Liver (tissue), 8 donors: ENCODE measurements at regions not wholly inside any gene's neighbourhood (a gene's known extent, or its start where the extent isn't known, plus 50 kb on each side); places are given as distances from the start of the nearest gene placed in this dataset.

Experiments
- DNase-seq: peaks from one replicate; pipeline ENCODE4 v3.0.0-alpha.2; 2017; ENCODE audit warnings: low spot score
- H3K27ac ChIP-seq, 2 donors: one replicate each; pipeline ENCODE4 v1.7.0; 2013; ENCODE audit warnings: inconsistent platforms in 2 of 2, low read length in 2 of 2, control low read depth in 1 of 2, low read depth in 1 of 2, mild to moderate bottlenecking in 1 of 2
- H3K27me3 ChIP-seq, 4 donors: one replicate each; pipeline versions ENCODE4 v1.6.1 to v1.7.0; 2013; ENCODE audit warnings: low read length in 3 of 4, inconsistent platforms in 1 of 4, mild to moderate bottlenecking in 1 of 4, moderate library complexity in 1 of 4; ENCODE audit not compliant: control insufficient read depth in 4 of 4, insufficient read depth in 4 of 4
- H3K36me3 ChIP-seq, 4 donors: one replicate each; pipeline versions ENCODE4 v1.6.1 to v1.7.0; 2013; ENCODE audit warnings: low read length in 3 of 4, mild to moderate bottlenecking in 3 of 4, low read depth in 1 of 4, moderate library complexity in 1 of 4; ENCODE audit not compliant: control insufficient read depth in 4 of 4, insufficient read depth in 3 of 4
- H3K4me1 ChIP-seq, 4 donors: one replicate each; pipeline versions ENCODE4 v1.6.1 to v1.7.0; 2013; ENCODE audit warnings: low read length in 3 of 4, mild to moderate bottlenecking in 3 of 4, moderate library complexity in 1 of 4; ENCODE audit not compliant: control insufficient read depth in 4 of 4, insufficient read depth in 4 of 4
- H3K4me3 ChIP-seq, 3 donors: one replicate each; pipeline versions ENCODE4 v1.6.1 to v1.7.0; 2013; ENCODE audit warnings: low read length in 3 of 3, control low read depth in 1 of 3, low read depth in 1 of 3, mild to moderate bottlenecking in 1 of 3
- H3K9ac ChIP-seq, 2 donors: one replicate each; pipeline ENCODE4 v1.7.0; 2013; ENCODE audit warnings: low read length in 2 of 2, mild to moderate bottlenecking in 2 of 2, moderate library complexity in 2 of 2, control low read depth in 1 of 2, low read depth in 1 of 2
- H3K9me3 ChIP-seq, 4 donors: one replicate each; pipeline versions ENCODE4 v1.6.1 to v1.7.0; 2013; ENCODE audit warnings: low read length in 3 of 4; ENCODE audit not compliant: control insufficient read depth in 4 of 4
- ATF3 ChIP-seq: IDR thresholded peaks from 2 replicates; pipeline ENCODE4 v1.6.1; 2016; ENCODE audit warnings: antibody characterized with exemption
- CTCF ChIP-seq: fragments of 150-350 bp; IDR thresholded peaks from 2 replicates; pipeline ENCODE4 v1.5.1; 2017; ENCODE audit warnings: improper control_type of control experiment, low read depth, low read length; ENCODE audit not compliant: missing input control
- EGR1 ChIP-seq, 2 donors: IDR thresholded peaks; 2 replicates each; pipeline ENCODE4 v1.6.1; 2016 to 2018; ENCODE audit warnings: antibody characterized with exemption in 2 of 2, low read depth in 2 of 2
- FOXA1 ChIP-seq: IDR thresholded peaks from 2 replicates; pipeline ENCODE4 v1.6.1; 2016; ENCODE audit warnings: antibody characterized with exemption
- FOXA2 ChIP-seq: IDR thresholded peaks from 2 replicates; pipeline ENCODE4 v1.6.1; 2016; ENCODE audit warnings: antibody characterized with exemption
- GABPA ChIP-seq, 2 donors: IDR thresholded peaks in 1 of 2; conservative IDR thresholded peaks in 1 of 2; 2 replicates each; pipeline ENCODE4 v1.6.1; 2016; ENCODE audit warnings: antibody characterized with exemption in 2 of 2, mild to moderate bottlenecking in 1 of 2, moderate library complexity in 1 of 2
- HNF4A ChIP-seq, 2 donors: conservative IDR thresholded peaks; 2 replicates each; pipeline ENCODE4 v1.6.1; 2016; ENCODE audit warnings: antibody characterized with exemption in 2 of 2, mild to moderate bottlenecking in 2 of 2
- HNF4G ChIP-seq: IDR thresholded peaks from 2 replicates; pipeline ENCODE4 v1.6.1; 2016; ENCODE audit warnings: antibody characterized with exemption
- JUND ChIP-seq, 2 donors: IDR thresholded peaks; 2 replicates each; pipeline ENCODE4 v1.6.1; 2016; ENCODE audit warnings: antibody characterized with exemption in 2 of 2
- MAX ChIP-seq: IDR thresholded peaks from 2 replicates; pipeline ENCODE4 v1.6.1; 2016; ENCODE audit warnings: antibody characterized with exemption
- NR2F2 ChIP-seq: IDR thresholded peaks from 2 replicates; pipeline ENCODE4 v1.6.1; 2016; ENCODE audit warnings: antibody characterized with exemption
- RAD21 ChIP-seq, 2 donors: IDR thresholded peaks; 2 replicates each; pipeline ENCODE4 v1.6.1; 2016; ENCODE audit warnings: antibody characterized with exemption in 2 of 2, mild to moderate bottlenecking in 2 of 2
- REST ChIP-seq: IDR thresholded peaks from 2 replicates; pipeline ENCODE4 v1.6.1; 2016; ENCODE audit warnings: antibody characterized with exemption, mild to moderate bottlenecking
- RXRA ChIP-seq, 2 donors: IDR thresholded peaks; 2 replicates each; pipeline ENCODE4 v1.6.1; 2017 to 2018; ENCODE audit warnings: antibody characterized with exemption in 2 of 2, mild to moderate bottlenecking in 1 of 2
- SP1 ChIP-seq: IDR thresholded peaks from 2 replicates; pipeline ENCODE4 v1.6.1; 2018; ENCODE audit warnings: antibody characterized with exemption, mild to moderate bottlenecking
- TAF1 ChIP-seq: conservative IDR thresholded peaks from 2 replicates; pipeline ENCODE4 v1.6.1; 2016; ENCODE audit warnings: antibody characterized with exemption, mild to moderate bottlenecking
- YY1 ChIP-seq: IDR thresholded peaks from 2 replicates; pipeline ENCODE4 v1.6.1; 2016; ENCODE audit warnings: antibody characterized with exemption, mild to moderate bottlenecking
- ZBTB33 ChIP-seq: IDR thresholded peaks from 2 replicates; pipeline ENCODE4 v1.6.1; 2016; ENCODE audit warnings: antibody characterized with exemption
- WGBS: extraction: QIAGEN DNeasy Blood & Tissue Kit; methylation state at CpG from one replicate; pipeline ENCODE4 v1.1.7; 2013; 5-methylcytosine and 5-hydroxymethylcytosine counted together
- donor health status: healthy.
- donor health status: healthy.
- donor health status: healthy.
- donor health status: healthy.
- donor health status: healthy.

GRCh38 chrX:148284821-148285220, 215.6 kb upstream of the AFF2 start:
- no peak overlapping the region for H3K27ac ChIP-seq
- WGBS, result 77% methylated on average over 2 of the region's 2 CpGs
- no peaks in the 10 kb centered on the region for H3K9me3 ChIP-seq

GRCh38 chrX:148288451-148288850, 212.0 kb upstream of the AFF2 start:
- Histone ChIP-seq H3K27me3 (no peaks in the 10 kb centered on the region), H3K27ac (no peak overlapping the region), H3K9me3 (peaks cover 0 to 2% (median 0%) of the 10 kb centered on the region in 4 donors), H3K4me3 (no peak overlapping the region), H3K9ac (no peak overlapping the region), H3K4me1 (no peaks in the 10 kb centered on the region), H3K36me3 (no peaks in the 10 kb centered on the region)
- WGBS, result 86% methylated on average over 3 of the region's 3 CpGs
- TF ChIP-seq RAD21 (IDR thresholded peaks at IDR 0.05), result no peak
- TF ChIP-seq GABPA (IDR thresholded peaks at IDR 0.05 in 1 of 2, conservative IDR thresholded peaks at IDR 0.05 in 1 of 2), result no peak
- TF ChIP-seq HNF4A (conservative IDR thresholded peaks at IDR 0.05), result no peak
- TF ChIP-seq RXRA (IDR thresholded peaks at IDR 0.05), result no peak
- TF ChIP-seq ZBTB33, result no peak
- no peak for DNase-seq

More at GRCh38 chrX:148284821-148285220, 215.6 kb upstream of the AFF2 start:
- TF ChIP-seq YY1, result no peak
- no peak for TF ChIP-seq MAX
- Histone ChIP-seq H3K36me3 (no peaks in the 10 kb centered on the region), H3K27me3 (no peaks in the 10 kb centered on the region), H3K4me1 (no peaks in the 10 kb centered on the region), H3K9ac (no peak overlapping the region), H3K4me3 (no peak overlapping the region)
- DNase-seq, result no peak

GRCh38 chrX:148290041-148290440, 210.4 kb upstream of the AFF2 start:
- DNase-seq, result no peak
- WGBS, result 92% methylated on average over 2 of the region's 2 CpGs
- H3K36me3 ChIP-seq, result no peaks in the 10 kb centered on the region
- H3K27me3 ChIP-seq, result no peaks in the 10 kb centered on the region
- H3K9ac ChIP-seq, result no peak overlapping the region
- no peaks in the 10 kb centered on the region for H3K4me1 ChIP-seq
- peaks cover 0 to 2% (median 0%) of the 10 kb centered on the region in 4 donors for H3K9me3 ChIP-seq
- H3K27ac ChIP-seq, result no peak overlapping the region
- no peak for TF ChIP-seq JUND (IDR thresholded peaks at IDR 0.05)
- TF ChIP-seq NR2F2, result no peak
- TF ChIP-seq SP1, result no peak
- no peak for TF ChIP-seq REST
- TF ChIP-seq CTCF, result no peak
- no peak for TF ChIP-seq HNF4G
- TF ChIP-seq FOXA1, result no peak
- TF ChIP-seq EGR1 (IDR thresholded peaks at IDR 0.05; ENCODE audit: low read depth in 2 of 2), result no peak
- TF ChIP-seq TAF1, result no peak
- no peak for TF ChIP-seq ZBTB33
- TF ChIP-seq YY1, result no peak
- TF ChIP-seq HNF4A (conservative IDR thresholded peaks at IDR 0.05), result no peak
- no peak for TF ChIP-seq RAD21 (IDR thresholded peaks at IDR 0.05)
- TF ChIP-seq RXRA (IDR thresholded peaks at IDR 0.05), result no peak
- no peak for TF ChIP-seq MAX
- TF ChIP-seq FOXA2, result no peak
- no peak for TF ChIP-seq ATF3
- TF ChIP-seq GABPA (IDR thresholded peaks at IDR 0.05 in 1 of 2, conservative IDR thresholded peaks at IDR 0.05 in 1 of 2), result no peak
- no peak overlapping the region for H3K4me3 ChIP-seq
